ENCODE measurements at regions not wholly inside any gene's neighbourhood (a gene's known extent, or its start where the extent isn't known, plus 50 kb on each side); places are given as distances from the start of the nearest gene placed in this dataset.

DNA sequence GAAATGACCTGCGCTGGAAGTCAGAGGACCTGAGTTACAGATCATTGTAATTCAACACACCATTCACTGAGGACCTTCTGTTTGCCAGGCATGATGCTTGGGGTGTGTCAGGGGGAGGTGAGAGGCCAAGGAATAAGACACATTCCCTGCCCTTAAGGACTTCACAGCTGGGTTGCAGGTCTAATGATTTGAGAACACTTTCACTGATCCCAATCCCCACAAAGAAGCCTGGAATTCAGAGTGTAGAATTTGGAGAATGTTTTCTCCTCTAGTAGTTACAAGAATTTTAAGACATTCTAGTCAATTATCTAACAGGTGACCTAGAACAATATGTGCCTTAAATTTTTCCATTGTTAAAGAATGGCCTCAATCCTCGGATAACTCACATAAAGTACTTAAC lies 322.4 kb downstream of the TNS1 start:
- 80 to 81% methylated on average over 2 of the region's 2 CpGs for WGBS, 2 donors
- no peak for TF ChIP-seq POLR2A (IDR thresholded peaks at IDR 0.05)
- TF ChIP-seq, protein P1, sequence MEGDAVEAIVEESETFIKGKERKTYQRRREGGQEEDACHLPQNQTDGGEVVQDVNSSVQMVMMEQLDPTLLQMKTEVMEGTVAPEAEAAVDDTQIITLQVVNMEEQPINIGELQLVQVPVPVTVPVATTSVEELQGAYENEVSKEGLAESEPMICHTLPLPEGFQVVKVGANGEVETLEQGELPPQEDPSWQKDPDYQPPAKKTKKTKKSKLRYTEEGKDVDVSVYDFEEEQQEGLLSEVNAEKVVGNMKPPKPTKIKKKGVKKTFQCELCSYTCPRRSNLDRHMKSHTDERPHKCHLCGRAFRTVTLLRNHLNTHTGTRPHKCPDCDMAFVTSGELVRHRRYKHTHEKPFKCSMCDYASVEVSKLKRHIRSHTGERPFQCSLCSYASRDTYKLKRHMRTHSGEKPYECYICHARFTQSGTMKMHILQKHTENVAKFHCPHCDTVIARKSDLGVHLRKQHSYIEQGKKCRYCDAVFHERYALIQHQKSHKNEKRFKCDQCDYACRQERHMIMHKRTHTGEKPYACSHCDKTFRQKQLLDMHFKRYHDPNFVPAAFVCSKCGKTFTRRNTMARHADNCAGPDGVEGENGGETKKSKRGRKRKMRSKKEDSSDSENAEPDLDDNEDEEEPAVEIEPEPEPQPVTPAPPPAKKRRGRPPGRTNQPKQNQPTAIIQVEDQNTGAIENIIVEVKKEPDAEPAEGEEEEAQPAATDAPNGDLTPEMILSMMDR (IDR thresholded peaks at IDR 0.05) = no peak
- Histone ChIP-seq H3K4me3 (no peak overlapping the region), H3K36me3 (replicated peaks in 1 of 2; ENCODE audit: insufficient read depth in 1 of 2, low read depth in 2 of 2) (no peaks in the 10 kb centered on the region), H3K4me1 (no peaks in the 10 kb centered on the region), H3K27ac (no peak overlapping the region), H3K27me3 (no peaks in the 10 kb centered on the region), H3K9me3 (no peaks in the 10 kb centered on the region)
- ATAC-seq (no peak), DNase-seq (no peak)
- intact Hi-C loops (cut with DNase I) = no loop called here

DNA sequence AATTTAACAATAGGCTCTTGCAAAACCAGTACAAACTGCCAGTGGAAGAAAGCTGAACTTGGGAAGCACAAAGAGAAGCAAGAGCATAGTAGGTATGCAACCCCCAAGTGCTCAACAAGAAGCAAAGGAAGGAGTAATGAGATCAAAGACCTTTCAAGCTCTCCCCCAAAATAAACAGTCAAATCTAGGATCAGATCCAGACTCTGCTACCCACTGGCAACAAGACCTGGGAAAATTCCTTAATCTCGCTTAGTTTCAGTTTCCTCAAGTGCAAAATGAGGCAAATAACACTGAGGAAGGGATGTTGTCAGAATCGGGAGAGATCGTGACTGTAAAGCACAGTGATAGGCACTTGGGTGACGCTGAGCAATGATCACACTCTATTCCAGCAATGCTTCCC lies 329.2 kb downstream of the TNS1 start:
- H3K27me3 ChIP-seq = no peaks in the 10 kb centered on the region
- no peak for TF ChIP-seq POLR2A (IDR thresholded peaks at IDR 0.05)
- TF ChIP-seq, protein P1 (IDR thresholded peaks at IDR 0.05) = no peak
- no peaks in the 10 kb centered on the region for H3K4me1 ChIP-seq
- no peaks in the 10 kb centered on the region for H3K9me3 ChIP-seq
- WGBS, 2 donors = 64 to 80% methylated on average over 4 of the region's 4 CpGs
- no peaks in the 10 kb centered on the region for H3K36me3 ChIP-seq (replicated peaks in 1 of 2; ENCODE audit: insufficient read depth in 1 of 2, low read depth in 2 of 2)
- no peak overlapping the region for H3K4me3 ChIP-seq
- ATAC-seq (no peak), DNase-seq (no peak)
- H3K27ac ChIP-seq = no peak overlapping the region
- intact Hi-C loops (cut with DNase I) = no loop called here

DNA sequence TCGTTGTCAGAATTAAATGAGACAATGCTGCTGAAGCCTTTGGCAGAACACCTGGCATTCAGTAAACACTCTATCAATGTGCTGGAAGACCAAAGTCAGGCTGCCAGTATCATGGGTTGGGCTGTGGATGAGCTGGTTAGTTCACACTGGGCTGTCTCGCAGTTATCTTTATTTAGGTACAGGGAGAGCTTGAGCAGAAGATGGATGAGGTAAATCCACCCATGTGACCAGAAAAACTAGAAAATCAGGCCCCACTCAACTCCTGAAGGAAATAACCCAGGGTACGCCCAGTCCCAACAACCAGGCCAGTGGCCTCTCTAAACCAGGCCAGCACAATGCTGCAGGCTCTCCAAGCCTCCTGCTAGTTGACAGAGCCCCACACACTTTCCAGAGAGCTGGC lies 330.3 kb downstream of the TNS1 start:
- intact Hi-C loops (cut with DNase I) = no loop called here
- Histone ChIP-seq H3K4me1 (no peaks in the 10 kb centered on the region), H3K27me3 (no peaks in the 10 kb centered on the region), H3K9me3 (no peaks in the 10 kb centered on the region), H3K4me3 (no peak overlapping the region), H3K27ac (no peak overlapping the region), H3K36me3 (replicated peaks in 1 of 2; ENCODE audit: insufficient read depth in 1 of 2, low read depth in 2 of 2) (no peaks in the 10 kb centered on the region)
- DNase-seq (no peak), ATAC-seq (no peak)
- TF ChIP-seq, protein P1 (IDR thresholded peaks at IDR 0.05) = no peak
- no peak for TF ChIP-seq POLR2A (IDR thresholded peaks at IDR 0.05)
- 49 to 68% methylated on average over 3 of the region's 3 CpGs for WGBS, 2 donors

DNA sequence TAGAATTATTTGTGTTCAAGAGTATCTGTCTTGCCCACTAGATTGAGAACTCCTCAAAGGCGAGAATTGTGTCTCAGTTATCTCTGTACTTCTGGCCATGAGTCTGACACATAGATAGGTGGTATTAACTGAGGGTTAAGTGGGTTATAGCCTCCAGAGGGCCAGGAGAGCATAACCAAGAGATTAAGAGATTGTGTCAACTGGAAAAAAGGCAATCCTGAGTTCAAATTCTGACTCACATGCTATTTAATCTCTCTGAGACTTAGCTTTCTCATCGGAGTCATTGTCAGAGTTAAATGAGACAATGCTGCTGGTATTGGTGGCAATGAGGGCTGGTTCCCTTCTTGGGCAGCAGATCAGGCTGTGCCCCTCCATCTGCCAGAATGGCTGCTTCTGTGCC lies 330.9 kb downstream of the TNS1 start:
- H3K36me3 ChIP-seq (replicated peaks in 1 of 2; ENCODE audit: insufficient read depth in 1 of 2, low read depth in 2 of 2) = no peaks in the 10 kb centered on the region
- H3K4me3 ChIP-seq = no peak overlapping the region
- no peaks in the 10 kb centered on the region for H3K9me3 ChIP-seq
- H3K4me1 ChIP-seq = no peaks in the 10 kb centered on the region
- no peak for TF ChIP-seq POLR2A (IDR thresholded peaks at IDR 0.05)
- TF ChIP-seq, protein P1 (IDR thresholded peaks at IDR 0.05) = no peak
- H3K27ac ChIP-seq = no peak overlapping the region
- ATAC-seq = no peak
- DNase-seq = no peak
- H3K27me3 ChIP-seq = no peaks in the 10 kb centered on the region
- WGBS, 2 donors = 43 to 63% methylated on average over 2 of the region's 2 CpGs
- intact Hi-C loops (cut with DNase I) = no loop called here

DNA sequence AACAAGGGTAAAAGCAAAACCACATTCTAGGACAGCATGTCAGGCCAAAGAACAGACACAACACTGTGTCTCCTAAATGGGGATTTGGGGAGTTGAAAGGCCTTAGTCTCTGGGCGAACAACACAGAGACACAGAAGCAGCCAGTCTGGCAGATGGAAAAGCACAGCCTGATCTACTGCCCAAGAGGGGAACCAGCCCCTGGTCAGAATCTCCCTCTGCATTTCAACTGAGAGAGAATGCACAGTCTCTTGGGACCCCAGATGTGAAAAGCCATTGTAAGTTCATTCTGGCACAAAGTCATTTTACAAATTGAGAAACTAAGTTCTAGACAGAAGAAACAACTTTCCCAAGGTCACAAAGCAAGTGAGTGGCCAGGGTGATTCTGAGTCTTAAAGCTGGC lies 331.7 kb downstream of the TNS1 start:
- DNase-seq (no peak), ATAC-seq (no peak)
- H3K27me3 ChIP-seq = no peaks in the 10 kb centered on the region
- H3K27ac ChIP-seq = no peak overlapping the region
- H3K4me1 ChIP-seq = no peaks in the 10 kb centered on the region
- 78 to 88% methylated on average over 1 of the region's 1 CpG for WGBS, 2 donors
- no peak for TF ChIP-seq POLR2A (IDR thresholded peaks at IDR 0.05)
- TF ChIP-seq, protein P1 (IDR thresholded peaks at IDR 0.05) = no peak
- H3K36me3 ChIP-seq (replicated peaks in 1 of 2; ENCODE audit: insufficient read depth in 1 of 2, low read depth in 2 of 2) = no peaks in the 10 kb centered on the region
- H3K4me3 ChIP-seq = no peak overlapping the region
- no peaks in the 10 kb centered on the region for H3K9me3 ChIP-seq
- intact Hi-C loops (cut with DNase I) = no loop called here

Data from body of pancreas (tissue), 4 donors.